Right lobe of liver (tissue), 4 donors: ENCODE measurements at regions not wholly inside any gene's neighbourhood (a gene's known extent, or its start where the extent isn't known, plus 50 kb on each side); places are given as distances from the start of the nearest gene placed in this dataset.

Source experiments
- CTCF ChIP-seq, 4 donors: fragments of 200-600 bp in 3 of 4; fragments of 450-650 bp in 1 of 4; IDR thresholded peaks; one replicate each; pipeline versions ENCODE4 v1.5.1 to v1.8.0; 2016 to 2022; ENCODE audit warnings: antibody characterized with exemption in 4 of 4, mild to moderate bottlenecking in 2 of 4
- POLR2A ChIP-seq: fragments of 450-650 bp; IDR thresholded peaks from one replicate; pipeline ENCODE4 v1.6.1; 2017; ENCODE audit warnings: antibody characterized with exemption, mild to moderate bottlenecking
- donor health status: DM: no; HTN: no; CAD: no.
- donor health status: DM: no; HTN: no; CAD: no.
- donor health status: DM: no; HTN: yes; CAD: no.

DNA sequence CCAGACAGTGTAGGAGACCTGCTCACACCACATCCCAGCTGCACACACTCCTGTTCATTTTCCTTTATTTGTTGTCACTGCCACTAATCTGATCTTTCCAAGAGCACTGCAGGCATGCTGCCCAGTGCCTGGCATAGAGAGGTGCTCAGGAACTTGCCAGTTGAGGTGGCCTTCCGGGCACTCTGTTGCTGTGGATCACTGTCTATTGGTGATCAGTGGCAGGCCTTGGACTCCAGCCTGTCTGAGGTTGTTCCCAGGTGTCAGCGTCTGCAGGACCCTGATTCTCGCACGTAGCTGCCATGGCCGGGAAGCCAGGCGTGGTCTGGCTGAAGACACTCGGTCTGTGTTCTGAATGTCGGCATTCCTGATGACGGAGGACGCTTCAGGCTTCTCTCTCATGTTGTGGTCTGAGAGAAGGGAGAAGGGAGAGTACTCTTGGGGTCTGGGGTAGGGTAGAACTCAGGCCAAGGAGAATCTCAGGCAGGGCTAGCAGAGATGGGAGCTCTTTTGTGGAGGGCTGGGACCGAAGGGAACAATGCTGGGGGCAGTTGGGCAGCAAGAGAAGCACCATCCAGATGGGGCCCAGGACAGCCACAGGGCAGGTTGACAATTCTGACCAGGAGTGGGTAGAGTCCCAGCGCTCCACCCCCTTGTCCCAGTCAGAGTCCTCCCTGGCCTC is 240.9 kb downstream of the MYCN start:
- TF ChIP-seq CTCF (IDR thresholded peaks at IDR 0.05) (no peak), POLR2A (no peak)
